HEK293 (cell line): ENCODE measurements at regions not wholly inside any gene's neighbourhood (a gene's known extent, or its start where the extent isn't known, plus 50 kb on each side); places are given as distances from the start of the nearest gene placed in this dataset.

Source experiments
- CTCF ChIA-PET: fragments of 350-600 bp; formaldehyde crosslinking; extraction: SDS; loops from one replicate; lab custom pipeline; 2021; ENCODE audit warnings: antibody characterized with exemption; lab: Yijun Ruan, JAX
- POLR2A ChIA-PET: fragments of 300-600 bp; formaldehyde crosslinking; extraction: SDS; loops from one replicate; lab custom pipeline; 2020; ENCODE audit warnings: antibody characterized with exemption, inconsistent platforms; lab: Yijun Ruan, JAX
- H3K27ac ChIP-seq: fragments of 200-500 bp; sonication (Bioruptor generic); 2 replicates; pipeline ENCODE4 v1.5.1; 2014; ENCODE audit warnings: low read depth, low read length, control low read depth, inconsistent platforms; ENCODE audit errors: extremely low read depth
- H3K36me3 ChIP-seq, 2 experiments: fragments of 200-500 bp in 1 of 2; sonication (Bioruptor generic) in 1 of 2; 1 replicate in 1 of 2; 2 replicates in 1 of 2; pipeline ENCODE4 v1.5.1; 2014 to 2017; ENCODE audit warnings: inconsistent platforms in 2 of 2, low read length in 2 of 2; ENCODE audit not compliant: control insufficient read depth in 2 of 2, insufficient read depth in 1 of 2
- H3K4me1 ChIP-seq: fragments of 200-500 bp; sonication (Bioruptor generic); 2 replicates; pipeline ENCODE4 v1.5.1; 2014; ENCODE audit warnings: mild to moderate bottlenecking, low read length, inconsistent platforms; ENCODE audit not compliant: control insufficient read depth, insufficient read depth
- H3K4me3 ChIP-seq: 2 replicates; pipeline ENCODE4 v1.5.1; 2011; ENCODE audit warnings: low read depth, mild to moderate bottlenecking, control low read depth, low read length, moderate library complexity
- H3K9me3 ChIP-seq: fragments of 200-500 bp; sonication (Bioruptor generic); 2 replicates; pipeline ENCODE4 v1.5.1; 2014; ENCODE audit warnings: low read depth, low read length, inconsistent platforms; ENCODE audit not compliant: control insufficient read depth, insufficient read depth
- AEBP2 ChIP-seq: fragments of 450-650 bp; formaldehyde crosslinking; IDR thresholded peaks from 2 replicates; pipeline ENCODE4 v1.5.1; 2016; ENCODE audit warnings: missing biosample characterization, missing genetic modification characterization, borderline replicate concordance
- GLI4 ChIP-seq: fragments of 450-650 bp; formaldehyde crosslinking; IDR thresholded peaks from 2 replicates; pipeline ENCODE4 v1.5.1; 2016; ENCODE audit warnings: missing biosample characterization, missing genetic modification characterization
- HOXC10 ChIP-seq: sonication (generic); formaldehyde crosslinking; IDR thresholded peaks from 2 replicates; pipeline ENCODE4 v1.8.1; 2023; ENCODE audit warnings: mild to moderate bottlenecking, missing genetic modification reagents
- IKZF3 ChIP-seq: fragments of 450-650 bp; IDR thresholded peaks from 2 replicates; pipeline ENCODE4 v1.5.0; 2018; ENCODE audit warnings: missing biosample characterization, mild to moderate bottlenecking, missing genetic modification characterization, moderate library complexity
- KLF1 ChIP-seq: fragments of 450-650 bp; formaldehyde crosslinking; IDR thresholded peaks from 2 replicates; pipeline ENCODE4 v1.5.1; 2016; ENCODE audit warnings: missing biosample characterization, missing genetic modification characterization
- MEIS1 ChIP-seq: sonication (generic); formaldehyde crosslinking; IDR thresholded peaks from 2 replicates; pipeline ENCODE4 v1.8.1; 2022; ENCODE audit warnings: missing genetic modification reagents, mild to moderate bottlenecking, borderline replicate concordance
- SETDB1 ChIP-seq: IDR thresholded peaks from one replicate; pipeline ENCODE4 v1.6.1; 2017; ENCODE audit warnings: mild to moderate bottlenecking, low read length, moderate library complexity, mixed read lengths; ENCODE audit not compliant: insufficient read length
- SP2 ChIP-seq: fragments of 450-650 bp; formaldehyde crosslinking; IDR thresholded peaks from 2 replicates; pipeline ENCODE4 v1.5.1; 2016; ENCODE audit warnings: missing biosample characterization, missing genetic modification characterization
- ZBTB1 ChIP-seq: fragments of 450-650 bp; formaldehyde crosslinking; IDR thresholded peaks from 2 replicates; pipeline ENCODE4 v1.5.1; 2016; ENCODE audit warnings: missing biosample characterization, missing genetic modification characterization
- ZBTB48 ChIP-seq: fragments of 450-650 bp; formaldehyde crosslinking; IDR thresholded peaks from 2 replicates; pipeline ENCODE4 v1.5.1; 2016; ENCODE audit warnings: missing biosample characterization, missing genetic modification characterization
- ZEB2 ChIP-seq: fragments of 450-650 bp; formaldehyde crosslinking; IDR thresholded peaks from 2 replicates; pipeline ENCODE4 v1.5.1; 2016; ENCODE audit warnings: missing biosample characterization, missing genetic modification characterization
- ZNF10 ChIP-seq: fragments of 450-650 bp; formaldehyde crosslinking; IDR thresholded peaks from 2 replicates; pipeline ENCODE4 v1.5.1; 2017; ENCODE audit warnings: missing biosample characterization, missing genetic modification characterization
- ZNF121 ChIP-seq: fragments of 450-650 bp; formaldehyde crosslinking; IDR thresholded peaks from 2 replicates; pipeline ENCODE4 v1.5.1; 2016; ENCODE audit warnings: missing biosample characterization, missing genetic modification characterization
- ZNF138 ChIP-seq: fragments of 450-650 bp; formaldehyde crosslinking; IDR thresholded peaks from 2 replicates; pipeline ENCODE4 v1.5.1; 2016; ENCODE audit warnings: missing biosample characterization, missing genetic modification characterization, borderline replicate concordance
- ZNF18 ChIP-seq: fragments of 450-650 bp; formaldehyde crosslinking; IDR thresholded peaks from 2 replicates; pipeline ENCODE4 v1.5.1; 2016; ENCODE audit warnings: missing biosample characterization, missing genetic modification characterization
- ZNF2 ChIP-seq: fragments of 450-650 bp; formaldehyde crosslinking; IDR thresholded peaks from 2 replicates; pipeline ENCODE4 v1.5.1; 2016; ENCODE audit warnings: missing biosample characterization, missing genetic modification characterization
- ZNF248 ChIP-seq: fragments of 450-650 bp; formaldehyde crosslinking; IDR thresholded peaks from 2 replicates; pipeline ENCODE4 v1.5.1; 2017; ENCODE audit warnings: missing biosample characterization, missing genetic modification characterization
- ZNF26 ChIP-seq: fragments of 450-650 bp; formaldehyde crosslinking; IDR thresholded peaks from 2 replicates; pipeline ENCODE4 v1.5.1; 2016; ENCODE audit warnings: missing biosample characterization, missing genetic modification characterization
- ZNF280C ChIP-seq: fragments of 450-650 bp; formaldehyde crosslinking; IDR thresholded peaks from 2 replicates; pipeline ENCODE4 v1.5.1; 2016; ENCODE audit warnings: missing biosample characterization, missing genetic modification characterization
- ZNF311 ChIP-seq: fragments of 450-650 bp; formaldehyde crosslinking; IDR thresholded peaks from 2 replicates; pipeline ENCODE4 v1.5.1; 2017; ENCODE audit warnings: missing biosample characterization, missing genetic modification characterization, borderline replicate concordance
- ZNF341 ChIP-seq: fragments of 450-650 bp; formaldehyde crosslinking; IDR thresholded peaks from 2 replicates; pipeline ENCODE4; 2016; ENCODE audit warnings: low read depth, missing biosample characterization, missing genetic modification characterization
- ZNF354C ChIP-seq: fragments of 450-650 bp; formaldehyde crosslinking; IDR thresholded peaks from 2 replicates; pipeline ENCODE4 v1.5.1; 2016; ENCODE audit warnings: missing biosample characterization, missing genetic modification characterization, low read depth, borderline replicate concordance
- ZNF530 ChIP-seq: fragments of 450-650 bp; formaldehyde crosslinking; IDR thresholded peaks from 2 replicates; pipeline ENCODE4 v1.5.1; 2016; ENCODE audit warnings: low read depth, missing biosample characterization, missing genetic modification characterization
- ZNF548 ChIP-seq: fragments of 450-650 bp; formaldehyde crosslinking; IDR thresholded peaks from 2 replicates; pipeline ENCODE4 v1.5.1; 2016; ENCODE audit warnings: missing biosample characterization, missing genetic modification characterization
- ZNF561 ChIP-seq: fragments of 450-650 bp; IDR thresholded peaks from 2 replicates; pipeline ENCODE4 v1.5.1; 2018; ENCODE audit warnings: missing biosample characterization, missing genetic modification characterization, borderline replicate concordance
- ZNF610 ChIP-seq: fragments of 450-650 bp; formaldehyde crosslinking; IDR thresholded peaks from 2 replicates; pipeline ENCODE4 v1.5.1; 2016; ENCODE audit warnings: missing biosample characterization, missing genetic modification characterization, borderline replicate concordance
- ZNF621 ChIP-seq: fragments of 450-650 bp; formaldehyde crosslinking; IDR thresholded peaks from 2 replicates; pipeline ENCODE4 v1.5.1; 2017; ENCODE audit warnings: missing biosample characterization, missing genetic modification characterization
- ZNF837 ChIP-seq: fragments of 450-650 bp; formaldehyde crosslinking; IDR thresholded peaks from 2 replicates; pipeline ENCODE4 v1.5.1; 2016; ENCODE audit warnings: missing biosample characterization, missing genetic modification characterization
- ZSCAN23 ChIP-seq: fragments of 450-650 bp; formaldehyde crosslinking; IDR thresholded peaks from 2 replicates; pipeline ENCODE4 v1.5.1; 2016; ENCODE audit warnings: missing biosample characterization, missing genetic modification characterization

GRCh38 chr15:95895508-95895907, 435.0 kb upstream of the NR2F2 start (continued):
- no peak for TF ChIP-seq ZNF311 (tag by site-specific recombination)
- no peak for TF ChIP-seq ZNF341
- TF ChIP-seq ZBTB1 (tag by site-specific recombination): no peak
- no peak for TF ChIP-seq ZNF621 (tag by site-specific recombination)
- no peak for TF ChIP-seq ZEB2 (tag by site-specific recombination)
- TF ChIP-seq ZNF354C (tag by site-specific recombination): no peak
- no peak for TF ChIP-seq ZNF530 (tag by site-specific recombination)
- TF ChIP-seq IKZF3 (tag by site-specific recombination): no peak
- TF ChIP-seq ZSCAN23 (tag by site-specific recombination): no peak
- TF ChIP-seq ZNF10 (tag by site-specific recombination): no peak

- Histone ChIP-seq H3K36me3 (no peaks in the 10 kb centered on the region), H3K4me1 (peaks cover 18% of the 10 kb centered on the region), H3K4me3 (no peak overlapping the region), H3K9me3 (no peaks in the 10 kb centered on the region), H3K27ac (no peak overlapping the region)
- POLR2A ChIA-PET: no interaction called here
- CTCF ChIA-PET: no interaction called here
- no peak for TF ChIP-seq ZNF2 (tag by site-specific recombination)
- TF ChIP-seq GLI4 (tag by site-specific recombination): no peak
- no peak for TF ChIP-seq ZNF341
- TF ChIP-seq ZNF548: no peak
- no peak for TF ChIP-seq ZBTB48 (tag by site-specific recombination)
- no peak for TF ChIP-seq ZNF248 (tag by site-specific recombination)
- TF ChIP-seq ZNF121 (tag by site-specific recombination): no peak
- no peak for TF ChIP-seq IKZF3 (tag by site-specific recombination)
- TF ChIP-seq ZNF18: no peak
Observed at GRCh38 chr15:95897651-95898050, 432.8 kb upstream of the NR2F2 start.

- ChIA-PET POLR2A (interaction anchor here (0.7 kb wide), 1 partner anchor 442 kb away, joined by 4 read pairs; no protein-coding TSS in a partner anchor), CTCF (interaction anchor here (0.7 kb wide), 2 partner anchors 256 to 995 kb away, joined by 3 to 4 read pairs; no protein-coding TSS in a partner anchor)
- no peaks in the 10 kb centered on the region for H3K36me3 ChIP-seq
- peaks cover 18% of the 10 kb centered on the region for H3K4me1 ChIP-seq
- no peak overlapping the region for H3K27ac ChIP-seq
- no peak overlapping the region for H3K4me3 ChIP-seq
- no peaks in the 10 kb centered on the region for H3K9me3 ChIP-seq
- TF ChIP-seq GLI4 (tag by site-specific recombination): no peak
- no peak for TF ChIP-seq ZNF138 (tag by site-specific recombination)
- no peak for TF ChIP-seq SETDB1
- TF ChIP-seq AEBP2 (tag by site-specific recombination): no peak
- no peak for TF ChIP-seq HOXC10 (CRISPR knock-in tag)
- no peak for TF ChIP-seq KLF1 (tag by site-specific recombination)
- no peak for TF ChIP-seq MEIS1 (CRISPR knock-in tag)
- TF ChIP-seq ZNF610 (tag by site-specific recombination): no peak
- no peak for TF ChIP-seq ZNF837 (tag by site-specific recombination)
- no peak for TF ChIP-seq SP2
- no peak for TF ChIP-seq ZNF561
- no peak for TF ChIP-seq ZNF280C (tag by site-specific recombination)
- TF ChIP-seq ZNF26: no peak
Observed at GRCh38 chr15:95898761-95899160, 431.7 kb upstream of the NR2F2 start.
